DMS79 treated with DMSO at 0.1 percent for 48 hours (cell line): ENCODE measurements at regions not wholly inside any gene's neighbourhood (a gene's known extent, or its start where the extent isn't known, plus 50 kb on each side); places are given as distances from the start of the nearest gene placed in this dataset.
A peak's percentile ranks its signal among the peaks of the same experiment; 100 is the strongest.

Experiments
- DNase-seq: peaks from one replicate; lab custom pipeline; 2025; lab: John Stamatoyannopoulos, UW

- no peak for DNase-seq
These were observed 106.8 kb upstream of the JUN start for GRCh38 chr1:58890609-58891008.

- no peak for DNase-seq
These were observed 107.5 kb upstream of the JUN start for GRCh38 chr1:58891347-58891746.

GRCh38 chr1:58893257-58893869 is 109.5 kb upstream of the JUN start:
- DNase-seq, result no peak

- no peak for DNase-seq
These were observed 111.2 kb upstream of the JUN start for GRCh38 chr1:58895082-58895481.

GRCh38 chr1:58895559-58896145 is 111.8 kb upstream of the JUN start:
- no peak for DNase-seq

- DNase-seq, result peak; percentile 32
These were observed 112.7 kb upstream of the JUN start for GRCh38 chr1:58896246-58897183.

- no peak for DNase-seq
These were observed 115.1 kb upstream of the JUN start for GRCh38 chr1:58898739-58899586.

- no peak for DNase-seq
These were observed 115.9 kb upstream of the JUN start for GRCh38 chr1:58899587-58900271.

- DNase-seq, result no peak
These were observed 116.5 kb upstream of the JUN start for GRCh38 chr1:58900396-58900795.

GRCh38 chr1:58901008-58901407 is 117.2 kb upstream of the JUN start:
- DNase-seq, result no peak

- no peak for DNase-seq
These were observed 119.1 kb upstream of the JUN start for GRCh38 chr1:58902830-58903513.

GRCh38 chr1:58903514-58904298 is 119.9 kb upstream of the JUN start:
- DNase-seq, result peak; percentile 54

GRCh38 chr1:58904299-58905125 is 120.7 kb upstream of the JUN start:
- no peak for DNase-seq

- DNase-seq, result no peak
These were observed 121.3 kb upstream of the JUN start for GRCh38 chr1:58905126-58905490.

- no peak for DNase-seq
These were observed 121.9 kb upstream of the JUN start for GRCh38 chr1:58905628-58906221.

GRCh38 chr1:58907398-58907797 is 123.6 kb upstream of the JUN start:
- no peak for DNase-seq

- DNase-seq, result no peak
These were observed 125.0 kb upstream of the JUN start for GRCh38 chr1:58908561-58909560.
